ENCODE measurements at regions not wholly inside any gene's neighbourhood (a gene's known extent, or its start where the extent isn't known, plus 50 kb on each side); places are given as distances from the start of the nearest gene placed in this dataset.

DNA sequence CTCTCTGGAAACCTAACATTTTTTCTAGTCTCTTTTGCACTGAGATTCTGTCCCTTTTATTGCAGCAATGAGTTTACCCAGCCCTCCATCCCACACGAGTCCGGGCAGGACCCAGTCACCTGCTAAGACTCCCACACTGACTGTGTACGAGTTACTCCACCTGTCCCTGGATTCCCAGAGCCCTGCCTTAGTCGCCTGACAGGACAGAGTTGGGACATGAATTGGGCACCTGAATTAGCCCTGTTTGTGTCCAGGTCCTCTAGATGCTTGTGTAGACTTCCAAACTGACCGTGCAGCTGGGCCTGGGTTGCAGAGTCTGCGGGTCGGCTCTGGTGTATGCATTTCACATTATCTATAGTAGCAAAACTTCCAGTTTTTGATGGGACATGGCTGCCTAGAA lies 238.7 kb downstream of the VAPA start:
- TF ChIP-seq, protein P1, sequence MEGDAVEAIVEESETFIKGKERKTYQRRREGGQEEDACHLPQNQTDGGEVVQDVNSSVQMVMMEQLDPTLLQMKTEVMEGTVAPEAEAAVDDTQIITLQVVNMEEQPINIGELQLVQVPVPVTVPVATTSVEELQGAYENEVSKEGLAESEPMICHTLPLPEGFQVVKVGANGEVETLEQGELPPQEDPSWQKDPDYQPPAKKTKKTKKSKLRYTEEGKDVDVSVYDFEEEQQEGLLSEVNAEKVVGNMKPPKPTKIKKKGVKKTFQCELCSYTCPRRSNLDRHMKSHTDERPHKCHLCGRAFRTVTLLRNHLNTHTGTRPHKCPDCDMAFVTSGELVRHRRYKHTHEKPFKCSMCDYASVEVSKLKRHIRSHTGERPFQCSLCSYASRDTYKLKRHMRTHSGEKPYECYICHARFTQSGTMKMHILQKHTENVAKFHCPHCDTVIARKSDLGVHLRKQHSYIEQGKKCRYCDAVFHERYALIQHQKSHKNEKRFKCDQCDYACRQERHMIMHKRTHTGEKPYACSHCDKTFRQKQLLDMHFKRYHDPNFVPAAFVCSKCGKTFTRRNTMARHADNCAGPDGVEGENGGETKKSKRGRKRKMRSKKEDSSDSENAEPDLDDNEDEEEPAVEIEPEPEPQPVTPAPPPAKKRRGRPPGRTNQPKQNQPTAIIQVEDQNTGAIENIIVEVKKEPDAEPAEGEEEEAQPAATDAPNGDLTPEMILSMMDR (IDR thresholded peaks at IDR 0.05), result no peak
- TF ChIP-seq POLR2A (IDR thresholded peaks at IDR 0.05), result no peak
